SU-DHL-6 (cell line): ENCODE measurements at regions not wholly inside any gene's neighbourhood (a gene's known extent, or its start where the extent isn't known, plus 50 kb on each side); places are given as distances from the start of the nearest gene placed in this dataset.

Experiments
- H2AFZ ChIP-seq: fragments of 200-600 bp; sonication (generic); 2 replicates; pipeline ENCODE4 v1.6.1; 2014; ENCODE audit warnings: low read depth, mild to moderate bottlenecking, moderate library complexity, mixed read lengths, antibody characterized with exemption, low read length; ENCODE audit not compliant: severe bottlenecking
- H3F3A ChIP-seq: fragments of 200-600 bp; shearing (Covaris generic); 2 replicates; pipeline ENCODE4 v1.6.0; 2016; ENCODE audit warnings: antibody characterized with exemption, mild to moderate bottlenecking; ENCODE audit not compliant: insufficient read depth
- H3K27ac ChIP-seq: fragments of 200-600 bp; sonication (generic); 2 replicates; pipeline ENCODE4 v1.5.1; 2016; ENCODE audit warnings: low read depth, mild to moderate bottlenecking, low read length, moderate library complexity, mixed read lengths
- H3K27me3 ChIP-seq: fragments of 200-600 bp; sonication (generic), shearing (Covaris generic); 2 replicates; pipeline ENCODE4 v1.6.0; 2014; ENCODE audit warnings: mild to moderate bottlenecking, low read length
- H3K36me3 ChIP-seq: fragments of 200-600 bp; sonication (generic); 2 replicates; pipeline ENCODE4 v1.6.1; 2014; ENCODE audit warnings: mild to moderate bottlenecking, low read length, mixed read lengths
- H3K4me2 ChIP-seq: fragments of 300-600, 200-600 bp; shearing (Covaris generic), sonication (generic); 2 replicates; pipeline ENCODE4 v1.6.0; 2014; ENCODE audit warnings: low read length, low read depth, mild to moderate bottlenecking; ENCODE audit not compliant: poor library complexity, severe bottlenecking
- H3K4me3 ChIP-seq: fragments of 200-600 bp; sonication (generic); 2 replicates; pipeline ENCODE4 v1.5.1; 2014; ENCODE audit warnings: antibody characterized with exemption, low read length, mild to moderate bottlenecking, mixed read lengths; ENCODE audit not compliant: insufficient read depth, poor library complexity, severe bottlenecking
- H3K79me2 ChIP-seq: fragments of 200-600 bp; sonication (generic); 2 replicates; pipeline ENCODE4 v1.6.1; 2014; ENCODE audit warnings: mild to moderate bottlenecking, low read length, moderate library complexity; ENCODE audit not compliant: insufficient read depth
- H3K9ac ChIP-seq: fragments of 200-600 bp; sonication (generic); 2 replicates; pipeline ENCODE4 v1.7.0; 2014; ENCODE audit warnings: mild to moderate bottlenecking, low read length
- H3K9me2 ChIP-seq: fragments of 200-600 bp; sonication (generic); replicated peaks from 2 replicates; pipeline ENCODE4 v1.6.1; 2014; ENCODE audit warnings: low read length; ENCODE audit not compliant: insufficient read depth
- H3K9me3 ChIP-seq: fragments of 200-600 bp; sonication (generic); 2 replicates; pipeline ENCODE4 v1.6.1; 2014; ENCODE audit warnings: low read length, mixed read lengths; ENCODE audit not compliant: insufficient read depth
- H4K20me1 ChIP-seq: fragments of 200-600 bp; sonication (generic); 2 replicates; pipeline ENCODE4 v1.6.1; 2014; ENCODE audit warnings: low read depth, mild to moderate bottlenecking, antibody characterized with exemption, low read length, moderate library complexity, mixed read lengths
- EZH2phosphoT487 ChIP-seq: fragments of 200-600 bp; sonication (generic), shearing (Covaris generic); conservative IDR thresholded peaks from 2 replicates; pipeline ENCODE4 v1.6.1; 2018; ENCODE audit warnings: mild to moderate bottlenecking, antibody characterized with exemption, low read length, moderate library complexity, mixed read lengths
- TF ChIP-seq, protein P1 (sequence below): fragments of 200-600 bp; sonication (generic); IDR thresholded peaks from one replicate; pipeline ENCODE4 v1.5.1; 2017; ENCODE audit warnings: antibody characterized with exemption, mild to moderate bottlenecking, low read length, moderate library complexity; ENCODE audit not compliant: insufficient read depth, poor library complexity, severe bottlenecking

DNA sequence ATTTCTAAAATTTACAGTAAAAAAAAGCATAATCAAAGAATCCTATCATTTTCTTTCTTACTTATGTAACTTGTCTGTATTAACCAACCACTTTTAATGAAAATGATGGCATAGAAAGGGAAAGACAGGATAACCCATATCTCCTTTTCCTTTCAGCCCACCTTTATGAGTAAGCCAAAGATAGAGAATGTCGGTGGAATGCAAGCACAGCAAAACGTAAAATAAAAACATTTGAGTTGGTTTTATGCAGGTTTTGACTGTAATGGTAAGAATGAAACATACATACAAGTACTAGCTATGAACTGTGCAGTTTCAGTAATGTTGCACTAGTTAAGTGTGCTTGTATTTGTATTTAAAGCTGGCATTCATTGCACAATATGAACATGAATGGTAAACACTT is 360.3 kb downstream of the FOXG1 start:
- H4K20me1 ChIP-seq: no peaks in the 10 kb centered on the region
- H3K79me2 ChIP-seq: no peaks in the 10 kb centered on the region
- H3F3A ChIP-seq: no peaks in the 10 kb centered on the region
- H3K9me3 ChIP-seq: no peaks in the 10 kb centered on the region
- H3K9ac ChIP-seq: no peak overlapping the region
- 0 out of 2 replicates have a peak, but pooled peaks cover 2% of the 10 kb centered on the region for H3K9me2 ChIP-seq
- no peak overlapping the region for H3K4me3 ChIP-seq
- H3K36me3 ChIP-seq: no peaks in the 10 kb centered on the region
- H3K4me2 ChIP-seq: no peak overlapping the region
- H3K27ac ChIP-seq: no peak overlapping the region
- no peaks in the 10 kb centered on the region for H3K27me3 ChIP-seq
- peak overlapping the region; percentile 20 for H2AFZ ChIP-seq
- TF ChIP-seq, protein P1, sequence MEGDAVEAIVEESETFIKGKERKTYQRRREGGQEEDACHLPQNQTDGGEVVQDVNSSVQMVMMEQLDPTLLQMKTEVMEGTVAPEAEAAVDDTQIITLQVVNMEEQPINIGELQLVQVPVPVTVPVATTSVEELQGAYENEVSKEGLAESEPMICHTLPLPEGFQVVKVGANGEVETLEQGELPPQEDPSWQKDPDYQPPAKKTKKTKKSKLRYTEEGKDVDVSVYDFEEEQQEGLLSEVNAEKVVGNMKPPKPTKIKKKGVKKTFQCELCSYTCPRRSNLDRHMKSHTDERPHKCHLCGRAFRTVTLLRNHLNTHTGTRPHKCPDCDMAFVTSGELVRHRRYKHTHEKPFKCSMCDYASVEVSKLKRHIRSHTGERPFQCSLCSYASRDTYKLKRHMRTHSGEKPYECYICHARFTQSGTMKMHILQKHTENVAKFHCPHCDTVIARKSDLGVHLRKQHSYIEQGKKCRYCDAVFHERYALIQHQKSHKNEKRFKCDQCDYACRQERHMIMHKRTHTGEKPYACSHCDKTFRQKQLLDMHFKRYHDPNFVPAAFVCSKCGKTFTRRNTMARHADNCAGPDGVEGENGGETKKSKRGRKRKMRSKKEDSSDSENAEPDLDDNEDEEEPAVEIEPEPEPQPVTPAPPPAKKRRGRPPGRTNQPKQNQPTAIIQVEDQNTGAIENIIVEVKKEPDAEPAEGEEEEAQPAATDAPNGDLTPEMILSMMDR: no peak
- TF ChIP-seq EZH2phosphoT487: no peak

DNA sequence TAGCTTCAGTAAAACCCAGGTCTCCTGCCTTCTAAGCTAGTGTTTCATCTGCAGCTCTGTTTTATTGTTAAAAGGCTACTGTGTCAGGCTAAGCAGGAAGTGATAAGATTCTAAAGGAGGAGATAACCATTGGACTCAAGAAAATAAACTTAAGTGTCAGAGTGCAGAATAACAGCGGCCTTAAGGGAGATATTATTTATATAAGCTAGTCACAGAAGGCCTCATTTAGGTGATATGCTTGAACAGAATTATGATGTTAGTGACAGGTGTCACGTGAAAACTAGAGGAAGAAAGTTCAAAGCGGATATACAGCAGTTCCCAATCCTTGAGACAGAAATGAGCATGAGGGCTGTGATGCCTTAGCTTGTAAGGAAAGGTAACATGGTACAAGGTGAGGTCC is 373.4 kb downstream of the FOXG1 start:
- Histone ChIP-seq H3K36me3 (no peaks in the 10 kb centered on the region), H3K9me3 (no peaks in the 10 kb centered on the region), H3F3A (no peaks in the 10 kb centered on the region), H3K4me2 (peak overlapping the region; percentile 4), H2AFZ (peak overlapping the region; percentile 31), H3K4me3 (no peak overlapping the region), H4K20me1 (no peaks in the 10 kb centered on the region), H3K27me3 (no peaks in the 10 kb centered on the region), H3K27ac (no peak overlapping the region), H3K9me2 (no peaks in the 10 kb centered on the region), H3K9ac (no peak overlapping the region), H3K79me2 (no peaks in the 10 kb centered on the region)
- no peak for TF ChIP-seq EZH2phosphoT487
- TF ChIP-seq, protein P1: no peak

DNA sequence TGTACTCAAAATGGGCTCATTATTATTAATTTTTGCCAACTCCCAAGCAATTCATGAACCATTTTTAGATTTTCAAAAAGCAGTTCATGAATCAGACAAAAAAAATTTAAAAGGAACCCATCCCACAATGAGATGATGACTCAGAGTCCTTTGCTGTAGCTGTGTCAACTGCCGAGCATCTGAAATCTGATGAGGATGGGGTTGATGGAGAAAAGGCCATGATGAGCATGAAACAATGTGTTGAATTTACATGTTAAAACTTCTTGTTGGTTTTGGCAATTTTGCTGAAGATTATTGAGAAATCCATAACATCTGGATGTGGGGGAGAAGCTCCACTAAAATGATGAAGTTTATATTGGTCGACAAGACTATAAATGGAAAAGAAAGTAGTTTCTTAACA is 378.0 kb downstream of the FOXG1 start:
- TF ChIP-seq, protein P1: no peak
- no peak for TF ChIP-seq EZH2phosphoT487
- Histone ChIP-seq H3K4me3 (no peak overlapping the region), H3K79me2 (no peaks in the 10 kb centered on the region), H3K36me3 (no peaks in the 10 kb centered on the region), H3K4me2 (no peak overlapping the region), H3K27me3 (no peaks in the 10 kb centered on the region), H3K9me2 (no peaks in the 10 kb centered on the region), H4K20me1 (no peaks in the 10 kb centered on the region), H3K9me3 (no peaks in the 10 kb centered on the region), H3K9ac (no peak overlapping the region), H2AFZ (no peak overlapping the region), H3K27ac (no peak overlapping the region), H3F3A (no peaks in the 10 kb centered on the region)
